HG03060 (cell line): ENCODE measurements at regions not wholly inside any gene's neighbourhood (a gene's known extent, or its start where the extent isn't known, plus 50 kb on each side); places are given as distances from the start of the nearest gene placed in this dataset.
"Not testable (repeated sequence)": the region's sequence is repeated elsewhere in the genome, so short reads cannot be mapped to it uniquely, and the experiment has no call there.

Source experiments
- ATAC-seq: cut with Tn5 transposase; IDR thresholded peaks from one replicate; pipeline ENCODE4 v1.9.1; 2021; ENCODE audit warnings: low read depth, moderate number of reproducible peaks; ENCODE audit not compliant: unreplicated experiment

- peak; percentile 91 for ATAC-seq
These were observed 53.6 kb downstream of the SRGAP2 start for GRCh38 chr1:206256935-206257334.

DNA sequence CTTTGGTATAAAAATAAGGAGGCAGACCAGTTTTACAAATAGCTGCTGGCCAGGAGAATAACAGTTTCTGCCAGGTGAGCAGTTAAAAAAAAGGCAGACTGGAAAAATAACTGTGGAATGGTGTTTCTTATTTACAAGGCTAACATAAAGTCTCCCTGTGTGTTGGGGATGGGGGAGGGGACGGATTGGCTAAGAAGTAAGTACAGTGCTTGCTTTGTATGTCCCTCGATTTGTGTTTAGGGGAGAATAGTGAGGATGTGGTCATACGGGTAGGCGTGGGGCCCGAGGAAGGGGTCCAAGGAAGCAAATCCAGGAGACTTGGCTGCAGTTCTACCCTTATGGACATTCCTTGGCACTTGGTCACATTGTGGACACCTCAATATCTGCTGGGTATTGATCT lies 58.1 kb downstream of the SRGAP2 start:
- not testable (repeated sequence) for ATAC-seq

DNA sequence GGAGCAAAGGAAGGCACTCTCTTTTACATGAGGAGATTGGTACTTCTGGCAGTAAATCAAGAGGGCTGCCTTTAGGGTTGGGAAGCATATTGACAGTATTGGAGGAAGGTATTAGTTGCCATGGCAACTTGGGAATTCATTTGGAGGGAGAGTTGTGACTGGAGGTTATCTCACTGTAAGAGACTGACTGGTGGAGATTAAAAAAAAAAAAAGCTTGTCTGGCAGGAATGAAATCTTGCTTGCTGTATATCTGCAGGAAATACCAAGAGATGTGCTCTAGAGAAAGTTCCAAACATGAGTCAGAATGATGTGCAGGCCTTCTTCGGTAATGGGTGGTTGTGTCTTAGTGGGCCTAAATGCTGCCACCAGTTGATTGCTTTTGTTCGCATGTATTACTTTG lies 59.1 kb downstream of the SRGAP2 start:
- ATAC-seq: not testable (repeated sequence)

DNA sequence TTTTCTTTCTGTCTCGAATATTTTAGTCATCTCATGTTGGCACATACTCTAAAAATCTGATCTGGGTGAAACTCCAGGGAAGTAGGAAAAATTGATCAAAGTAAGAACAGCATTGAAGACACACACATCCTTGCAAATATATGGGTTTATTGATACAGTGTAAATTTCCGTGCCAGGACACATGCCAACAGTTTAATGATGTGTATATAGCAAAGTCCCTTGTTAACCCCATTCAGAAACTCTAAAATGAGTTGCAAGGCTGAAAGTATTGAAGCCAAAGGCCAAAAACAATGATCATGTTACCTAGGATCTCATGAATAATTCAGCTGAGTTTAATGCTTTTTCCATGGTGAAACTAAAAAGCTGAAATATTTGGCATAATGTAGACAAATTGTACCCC lies 61.6 kb downstream of the SRGAP2 start:
- not testable (repeated sequence) for ATAC-seq

- ATAC-seq: not testable (repeated sequence)
These were observed 67.8 kb downstream of the SRGAP2 start for GRCh38 chr1:206271153-206271552.

DNA sequence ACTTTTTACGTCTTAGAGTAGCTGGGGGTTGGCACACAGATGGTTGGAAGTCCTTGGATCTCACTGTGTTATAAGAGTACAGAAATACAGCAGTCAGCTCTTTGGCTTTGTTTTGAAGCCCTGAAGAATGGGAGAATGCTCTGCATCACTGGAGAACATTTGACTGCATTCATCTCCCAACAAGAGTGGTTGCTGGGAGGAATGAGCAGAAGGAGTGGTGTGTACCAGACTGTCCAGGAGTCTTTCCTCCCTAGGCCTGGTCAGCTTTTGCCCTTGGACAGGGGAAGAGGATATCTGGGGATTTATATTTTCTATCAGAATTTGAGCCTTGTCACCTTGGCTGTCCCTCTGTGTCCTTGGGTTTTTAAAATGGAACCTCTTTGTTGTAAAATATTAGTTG lies 69.8 kb downstream of the SRGAP2 start:
- ATAC-seq: not testable (repeated sequence)

GRCh38 chr1:206276143-206276542 lies 72.8 kb downstream of the SRGAP2 start:
- ATAC-seq: not testable (repeated sequence)

DNA sequence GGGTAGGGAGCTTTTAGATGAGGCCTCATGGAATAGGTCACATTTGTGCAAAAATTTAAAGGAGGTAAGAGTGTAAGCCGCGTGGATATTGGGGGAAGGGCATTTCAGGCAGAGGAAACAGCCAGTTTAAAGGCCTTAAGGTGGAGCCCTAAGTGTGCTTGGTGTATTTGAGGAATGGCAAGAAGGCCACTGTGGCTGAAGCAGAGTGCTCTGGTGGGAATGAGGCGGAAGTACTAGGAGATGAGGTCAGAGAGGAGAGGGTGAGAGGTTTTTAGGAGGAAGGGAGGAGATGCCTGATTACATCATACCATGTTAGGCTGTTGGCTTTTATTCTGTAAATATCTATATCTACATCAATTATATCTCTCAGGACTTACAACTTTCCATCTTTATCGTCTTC lies 75.3 kb downstream of the SRGAP2 start:
- not testable (repeated sequence) for ATAC-seq

DNA sequence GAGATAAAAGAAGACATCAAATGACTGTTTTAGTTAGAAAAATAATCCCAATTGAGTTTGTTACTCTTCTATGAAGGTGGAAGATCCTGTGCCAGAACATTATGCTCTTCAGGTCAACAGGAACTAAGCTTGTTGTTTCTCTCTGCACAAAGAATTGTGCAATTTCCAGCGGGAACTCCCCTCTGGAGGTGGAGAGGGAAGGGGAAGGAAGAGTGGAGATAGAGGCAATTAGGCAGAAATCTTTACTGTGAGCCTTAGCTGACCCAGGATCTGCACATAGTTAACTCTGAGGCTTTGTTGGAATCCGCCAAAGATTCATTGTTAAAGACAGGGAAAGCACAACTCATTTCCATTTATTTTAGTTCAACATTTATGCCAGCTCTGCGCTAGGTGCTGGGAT lies 77.3 kb downstream of the SRGAP2 start:
- ATAC-seq: not testable (repeated sequence)

GRCh38 chr1:206281912-206282654 lies 78.7 kb downstream of the SRGAP2 start:
- peak; percentile 45 for ATAC-seq

DNA sequence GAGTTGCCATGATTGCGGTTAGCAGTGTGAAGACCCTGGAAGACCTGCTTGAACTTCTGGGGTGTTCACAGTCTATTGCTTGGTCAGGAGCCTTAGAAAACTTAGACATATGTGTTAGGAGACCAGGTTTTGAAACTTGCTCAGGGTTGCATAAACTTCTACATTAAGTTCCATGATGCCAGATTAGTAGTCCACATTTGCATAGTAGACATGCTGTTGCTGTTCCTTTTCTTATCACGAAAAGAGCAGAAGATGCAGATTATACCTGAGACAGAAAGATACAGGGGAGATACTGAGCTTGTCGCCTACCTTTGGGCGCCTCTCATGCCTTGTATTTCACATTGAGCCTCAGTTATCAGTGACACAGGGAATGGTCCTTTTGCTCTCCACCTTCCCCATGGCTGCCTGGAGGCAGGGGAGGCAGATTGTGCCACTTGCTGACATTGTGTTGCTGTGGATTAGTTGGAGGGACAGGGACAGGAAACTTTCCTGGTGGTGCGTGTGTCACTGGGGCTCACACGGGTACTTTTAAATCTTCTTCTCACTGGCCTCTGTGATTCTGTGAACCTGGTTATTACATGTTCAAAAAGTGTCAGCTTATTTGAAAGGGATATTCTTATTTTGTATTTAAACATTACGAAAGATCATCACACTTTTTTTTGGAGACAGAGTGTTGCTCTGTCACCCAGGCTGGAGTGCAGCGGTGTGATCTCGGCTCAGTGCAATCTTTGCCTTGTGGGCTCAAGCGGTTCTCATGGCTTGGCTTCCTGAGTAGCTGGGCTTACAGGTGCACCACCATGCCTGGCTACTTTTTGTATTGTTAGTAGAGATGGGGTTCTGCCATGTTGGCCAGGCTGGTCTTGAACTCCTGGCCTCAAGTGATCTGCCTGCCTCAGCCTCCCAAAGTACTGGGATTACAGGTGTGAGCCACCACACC lies 82.0 kb downstream of the SRGAP2 start:
- not testable (repeated sequence) for ATAC-seq

DNA sequence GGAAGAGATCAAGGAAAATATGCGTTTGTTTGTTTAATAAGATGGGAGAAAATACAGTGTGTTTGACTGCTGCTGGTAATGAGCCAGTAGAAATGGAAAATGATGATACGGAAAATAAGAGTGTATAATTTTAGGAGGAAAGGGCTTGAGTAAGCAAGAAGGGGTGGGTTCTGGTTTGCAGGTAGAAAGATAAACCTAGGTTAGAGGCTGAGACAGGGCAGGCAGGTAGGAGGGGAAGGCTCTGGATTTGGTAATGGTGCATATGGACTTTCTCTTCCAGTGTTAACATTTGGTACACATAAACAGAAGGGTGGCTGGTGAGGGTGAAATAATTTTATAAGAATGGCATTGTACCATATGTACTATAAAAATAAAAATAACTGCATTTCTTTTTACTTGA lies 84.4 kb downstream of the SRGAP2 start:
- ATAC-seq: not testable (repeated sequence)

DNA sequence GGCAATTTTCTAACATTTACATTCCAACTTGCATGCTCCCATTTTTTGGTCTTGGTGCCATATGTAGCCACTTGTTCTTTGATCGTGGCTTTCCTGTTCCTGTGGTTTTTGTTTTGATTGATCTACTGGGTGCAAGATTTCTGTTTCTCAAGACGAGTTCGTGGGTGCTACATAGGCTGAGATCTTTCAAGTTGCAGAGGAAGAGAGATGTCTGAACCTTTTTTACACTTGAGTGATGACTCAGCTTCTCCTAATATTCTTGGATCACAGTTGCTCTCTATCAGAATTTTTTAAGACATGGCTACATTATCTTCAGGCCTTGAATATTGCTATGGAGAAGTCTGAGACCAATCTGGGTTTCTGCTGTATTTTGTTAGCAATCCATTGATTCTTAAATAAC lies 85.1 kb downstream of the SRGAP2 start:
- not testable (repeated sequence) for ATAC-seq

DNA sequence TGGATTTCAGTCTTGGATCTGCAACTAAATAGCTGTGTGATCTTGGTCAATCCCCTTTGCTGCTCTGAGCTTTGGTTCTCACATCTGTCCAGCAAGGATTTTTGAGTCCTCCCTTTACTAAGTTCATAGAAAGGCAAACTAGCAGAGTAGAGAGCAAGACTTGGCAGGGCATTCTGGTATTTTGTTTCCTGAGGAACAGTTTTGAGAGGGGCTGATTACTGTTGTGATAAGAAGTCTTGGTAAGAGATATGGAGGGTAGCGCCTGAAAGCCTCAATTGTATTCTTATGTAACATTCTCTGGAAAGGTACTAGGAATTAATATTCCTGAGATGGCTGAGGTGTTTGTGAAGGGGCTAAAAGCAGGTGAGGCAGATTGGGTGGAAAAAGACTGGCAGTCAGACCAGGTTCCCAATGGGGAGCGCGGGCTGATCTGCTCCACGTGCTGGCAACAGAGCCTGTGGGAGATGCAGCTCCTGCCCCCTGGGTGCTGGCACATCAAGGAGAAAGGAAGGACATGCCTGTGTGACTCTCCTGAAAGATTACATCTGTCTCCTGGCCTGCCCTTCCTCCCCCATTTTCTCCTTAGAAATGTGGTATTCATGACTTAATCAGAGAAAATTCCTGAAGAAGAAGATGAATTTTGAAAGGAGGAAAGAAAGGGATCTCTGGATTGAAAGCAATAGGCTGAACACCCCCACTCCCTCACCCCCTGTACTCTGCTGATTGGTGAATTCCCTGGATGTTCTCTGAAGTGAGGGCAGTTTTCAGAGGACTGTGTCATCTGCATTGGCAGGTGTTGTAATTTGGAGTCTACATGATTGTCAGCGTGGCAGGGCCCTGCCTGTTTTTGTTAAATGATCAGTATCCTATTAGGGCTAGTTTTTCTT lies 94.0 kb downstream of the SRGAP2 start:
- ATAC-seq: not testable (repeated sequence)

DNA sequence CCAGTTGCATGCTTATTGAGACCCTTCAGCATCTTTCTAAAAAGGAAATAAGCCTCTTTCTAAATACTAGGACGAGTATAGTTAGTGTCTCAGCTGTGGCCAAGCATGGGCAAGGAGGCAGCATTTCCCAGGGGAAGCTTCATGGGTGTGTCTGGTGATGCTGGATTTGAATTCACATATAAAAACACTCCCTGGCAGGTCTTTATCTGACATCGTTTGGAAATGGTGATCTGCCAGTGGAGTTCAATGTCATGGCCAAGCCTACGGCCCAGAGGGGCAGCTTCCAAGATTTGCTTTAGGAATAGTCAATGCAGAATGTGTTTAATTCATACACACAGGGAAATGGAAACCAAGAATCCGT lies 94.7 kb downstream of the SRGAP2 start:
- ATAC-seq: not testable (repeated sequence)

GRCh38 chr1:206299181-206299791 lies 95.9 kb downstream of the SRGAP2 start:
- not testable (repeated sequence) for ATAC-seq

GRCh38 chr1:206299942-206300341 lies 96.6 kb downstream of the SRGAP2 start:
- not testable (repeated sequence) for ATAC-seq

GRCh38 chr1:206302056-206302455 lies 98.7 kb downstream of the SRGAP2 start:
- not testable (repeated sequence) for ATAC-seq

GRCh38 chr1:206307442-206307841 lies 104.1 kb downstream of the SRGAP2 start:
- ATAC-seq: not testable (repeated sequence)

DNA sequence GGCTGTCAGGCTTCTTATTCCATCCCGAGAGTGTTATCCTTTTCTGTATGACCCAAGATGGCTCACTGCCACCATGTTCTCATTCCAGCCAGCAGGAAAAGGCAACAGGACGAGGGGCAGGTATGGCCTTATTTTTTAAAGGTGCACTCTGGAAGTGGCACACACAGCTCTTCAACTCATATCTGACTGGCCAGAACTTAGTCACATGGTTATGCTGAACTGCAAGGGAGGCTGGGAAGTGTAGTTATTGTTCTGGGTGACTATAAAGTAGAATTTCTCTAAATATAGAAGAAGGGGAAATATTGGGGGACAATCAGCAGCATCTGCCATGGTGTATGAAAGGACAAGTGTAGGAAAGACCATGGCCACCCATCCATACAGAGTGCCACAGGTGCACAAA lies 107.6 kb downstream of the SRGAP2 start:
- ATAC-seq: not testable (repeated sequence)
